ENCODE measurements at regions not wholly inside any gene's neighbourhood (a gene's known extent, or its start where the extent isn't known, plus 50 kb on each side); places are given as distances from the start of the nearest gene placed in this dataset.

DNA sequence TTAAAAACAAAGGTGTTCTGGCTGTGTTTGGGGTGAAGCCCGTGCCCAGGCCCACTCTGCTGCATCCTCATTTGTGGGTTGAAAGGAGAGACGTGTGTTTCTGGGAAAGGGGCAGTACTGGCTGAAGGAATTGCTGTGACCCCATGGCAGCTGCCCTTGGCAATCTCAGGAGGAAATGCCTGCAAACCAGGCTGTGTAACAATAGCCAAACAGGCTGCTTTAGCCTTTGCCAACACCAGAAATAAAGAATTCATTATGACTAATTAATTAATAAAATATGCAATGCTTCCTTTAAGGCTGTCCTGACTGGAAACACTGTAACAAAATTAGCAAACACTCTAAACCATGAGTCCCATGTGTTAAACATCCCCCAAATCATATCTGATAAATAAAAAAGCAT is 53.0 kb upstream of the KRR1 start:
- no peak for TF ChIP-seq CTCF (IDR thresholded peaks at IDR 0.05; ENCODE audit: low read depth, low read length)
- H3K36me3 ChIP-seq, result no peaks in the 10 kb centered on the region
- no peaks in the 10 kb centered on the region for H3K27me3 ChIP-seq
- no peak overlapping the region for H3K4me3 ChIP-seq
- DNase-seq (ENCODE audit: low read depth in 1 of 2, low spot score in 1 of 2), result peak in 1 of 2 donors; percentile 65
- no peaks in the 10 kb centered on the region for H3K9me3 ChIP-seq (ENCODE audit: low read depth)
- no peaks in the 10 kb centered on the region for H3K4me1 ChIP-seq (ENCODE audit: low read depth)
- no peak overlapping the region for H3K27ac ChIP-seq

DNA sequence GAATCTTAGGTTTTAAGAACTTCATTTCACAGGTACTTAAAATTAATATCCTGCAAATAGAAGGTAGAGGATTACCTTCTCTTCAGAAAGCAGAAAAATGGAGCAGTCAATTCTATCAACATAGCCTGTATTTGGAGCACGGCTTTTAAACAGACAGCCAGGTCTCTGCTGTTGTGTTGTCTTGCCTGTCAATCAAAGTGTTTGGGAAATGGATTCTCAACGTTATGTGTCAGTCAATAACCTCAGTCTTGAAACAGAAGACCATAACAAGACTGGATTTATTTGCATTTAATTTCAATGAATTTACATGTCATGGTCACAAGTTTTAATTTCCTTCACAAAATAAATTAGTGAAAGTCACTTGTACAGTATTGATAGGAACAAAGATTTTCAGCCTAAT is 51.9 kb upstream of the KRR1 start:
- no peak for TF ChIP-seq CTCF (IDR thresholded peaks at IDR 0.05; ENCODE audit: low read depth, low read length)
- Histone ChIP-seq H3K4me1 (ENCODE audit: low read depth) (no peaks in the 10 kb centered on the region), H3K9me3 (ENCODE audit: low read depth) (no peaks in the 10 kb centered on the region), H3K36me3 (no peaks in the 10 kb centered on the region), H3K4me3 (no peak overlapping the region), H3K27ac (no peak overlapping the region), H3K27me3 (no peaks in the 10 kb centered on the region)
- DNase-seq (ENCODE audit: low read depth in 1 of 2, low spot score in 1 of 2), result no peak

- TF ChIP-seq CTCF (IDR thresholded peaks at IDR 0.05; ENCODE audit: low read depth, low read length), result no peak
- Histone ChIP-seq H3K27ac (no peak overlapping the region), H3K4me3 (no peak overlapping the region), H3K36me3 (no peaks in the 10 kb centered on the region), H3K4me1 (ENCODE audit: low read depth) (no peaks in the 10 kb centered on the region), H3K27me3 (no peaks in the 10 kb centered on the region), H3K9me3 (ENCODE audit: low read depth) (no peaks in the 10 kb centered on the region)
- DNase-seq (ENCODE audit: low read depth in 1 of 2, low spot score in 1 of 2), result no peak
These were observed 50.5 kb upstream of the KRR1 start for GRCh38 chr12:75561921-75562320.
